HCEC 1CT (cell line): ENCODE measurements at regions not wholly inside any gene's neighbourhood (a gene's known extent, or its start where the extent isn't known, plus 50 kb on each side); places are given as distances from the start of the nearest gene placed in this dataset.
A peak's percentile ranks its signal among the peaks of the same experiment; 100 is the strongest.
"Not testable (repeated sequence)": the region's sequence is repeated elsewhere in the genome, so short reads cannot be mapped to it uniquely, and the experiment has no call there.

Experiments used
- DNase-seq: peaks from one replicate; pipeline ENCODE4 v3.0.0-alpha.2; 2017

GRCh38 chrX:40951407-40951806 is 133.8 kb upstream of the USP9X start:
- not testable (repeated sequence) for DNase-seq

- peak; percentile 18 for DNase-seq
These were observed 132.4 kb upstream of the USP9X start for GRCh38 chrX:40952855-40953254.

- DNase-seq = no peak
These were observed 131.9 kb upstream of the USP9X start for GRCh38 chrX:40953369-40953768.

GRCh38 chrX:40960041-40960440 is 125.2 kb upstream of the USP9X start:
- DNase-seq = no peak

GRCh38 chrX:40962793-40963407 is 122.3 kb upstream of the USP9X start:
- no peak for DNase-seq

- no peak for DNase-seq
These were observed 121.2 kb upstream of the USP9X start for GRCh38 chrX:40964008-40964407.

- DNase-seq = no peak
These were observed 120.3 kb upstream of the USP9X start for GRCh38 chrX:40964633-40965586.

- no peak for DNase-seq
These were observed 118.9 kb upstream of the USP9X start for GRCh38 chrX:40966213-40966820.

- no peak for DNase-seq
These were observed 117.1 kb upstream of the USP9X start for GRCh38 chrX:40968180-40968579.

- DNase-seq = peak; percentile 6
These were observed 113.5 kb upstream of the USP9X start for GRCh38 chrX:40971736-40972135.

GRCh38 chrX:40973619-40974018 is 111.6 kb upstream of the USP9X start:
- DNase-seq = no peak

GRCh38 chrX:40975951-40976350 is 109.3 kb upstream of the USP9X start:
- peak; percentile 3 for DNase-seq

GRCh38 chrX:40976981-40977380 is 108.3 kb upstream of the USP9X start:
- DNase-seq = peak; percentile 2

GRCh38 chrX:40984962-40985361 is 100.3 kb upstream of the USP9X start:
- DNase-seq = no peak

GRCh38 chrX:40987413-40987812 is 97.8 kb upstream of the USP9X start:
- DNase-seq = no peak

- DNase-seq = no peak
These were observed 97.1 kb upstream of the USP9X start for GRCh38 chrX:40988100-40988499.

GRCh38 chrX:40993395-40993794 is 91.8 kb upstream of the USP9X start:
- DNase-seq = not testable (repeated sequence)

GRCh38 chrX:40996886-40997530 is 88.2 kb upstream of the USP9X start:
- DNase-seq = peak; percentile 78

GRCh38 chrX:40998123-40998522 is 87.1 kb upstream of the USP9X start:
- DNase-seq = no peak

GRCh38 chrX:41001327-41001726 is 83.9 kb upstream of the USP9X start:
- no peak for DNase-seq

- no peak for DNase-seq
These were observed 83.2 kb upstream of the USP9X start for GRCh38 chrX:41002026-41002425.

GRCh38 chrX:41003506-41004270 is 81.6 kb upstream of the USP9X start:
- DNase-seq = no peak
